Stimulated activated CD4-positive, alpha-beta T cell treated with anti-CD3 and anti-CD28 coated beads, Interleukin-1b, Interleukin-23, amount 100 ng/mL, for 1 hour (primary cell): ENCODE measurements at regions not wholly inside any gene's neighbourhood (a gene's known extent, or its start where the extent isn't known, plus 50 kb on each side); places are given as distances from the start of the nearest gene placed in this dataset.
A peak's percentile ranks its signal among the peaks of the same experiment; 100 is the strongest.
"Not testable (repeated sequence)": the region's sequence is repeated elsewhere in the genome, so short reads cannot be mapped to it uniquely, and the experiment has no call there.

Experiments used
- DNase-seq, 2 donors: peaks; one replicate each; pipeline ENCODE4 v3.0.0-alpha.2; 2020; ENCODE audit warnings: low read depth in 2 of 2

DNA sequence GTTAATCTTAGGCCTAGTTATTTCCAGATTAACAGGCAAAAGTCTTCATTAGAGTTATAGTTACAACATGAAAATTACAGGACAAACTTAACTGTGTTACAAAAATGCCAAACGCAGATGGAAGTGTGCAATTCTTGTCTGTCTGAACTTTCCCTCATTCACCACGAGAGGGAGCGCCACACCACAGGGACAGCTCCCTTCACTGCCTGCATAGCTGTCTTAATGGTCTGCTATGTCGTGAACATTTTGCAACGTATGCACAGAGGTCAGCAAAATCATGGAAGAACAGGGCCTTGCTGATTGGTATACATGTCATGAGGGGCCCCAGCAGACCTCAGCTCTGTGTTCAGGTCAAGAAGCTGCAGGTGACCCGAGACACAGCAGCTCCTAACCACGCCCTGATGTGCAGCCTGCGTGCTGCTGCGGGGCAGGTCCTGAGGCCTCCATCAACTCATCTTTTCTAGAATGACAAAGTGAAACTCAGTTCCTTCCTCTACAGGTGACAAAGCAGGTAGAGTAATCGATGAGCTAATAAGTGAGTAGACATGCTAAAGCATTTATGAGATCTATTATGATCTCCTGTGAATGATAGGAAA is 78.8 kb upstream of the ATP8B1 start:
- DNase-seq, result peak in 1 of 2 donors; percentile 23

DNA sequence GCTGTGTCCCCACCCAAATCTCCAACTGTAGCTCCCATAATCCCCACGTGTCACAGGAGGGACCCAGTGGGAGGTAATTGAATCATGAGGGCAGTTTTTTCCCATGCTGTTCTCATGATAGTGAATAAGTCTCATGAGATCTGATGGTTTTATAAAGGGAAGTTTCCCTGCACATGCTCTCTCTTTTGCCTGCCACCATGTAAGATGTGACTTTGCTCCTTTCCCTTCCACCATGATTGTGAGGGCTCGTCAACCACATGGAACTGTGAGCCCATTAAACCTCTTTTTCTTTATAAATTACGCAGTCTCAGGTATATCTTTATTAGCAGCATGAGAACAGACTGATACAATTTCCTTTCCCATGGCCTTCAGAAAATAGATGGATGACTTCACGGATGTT is 76.8 kb upstream of the ATP8B1 start:
- DNase-seq, result not testable (repeated sequence)

DNA sequence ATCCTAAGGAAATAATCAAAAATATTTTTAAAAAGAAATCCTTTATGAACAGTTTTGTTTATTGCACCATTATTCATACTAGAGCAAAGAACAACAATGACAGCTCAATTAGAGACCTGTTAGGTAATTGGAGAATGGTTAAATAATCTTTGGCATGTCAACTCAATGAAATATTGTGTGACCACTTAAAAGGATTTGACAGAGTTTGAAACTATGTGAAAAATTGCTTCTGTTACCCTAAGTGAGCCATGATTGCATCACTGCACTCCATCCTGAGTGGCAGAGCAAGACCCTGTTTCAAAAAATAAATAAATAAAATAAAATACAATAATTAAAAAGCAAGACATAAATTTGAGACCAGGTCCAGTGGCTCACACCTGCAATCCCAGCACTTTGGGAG is 66.1 kb upstream of the ATP8B1 start:
- DNase-seq, result no peak

DNA sequence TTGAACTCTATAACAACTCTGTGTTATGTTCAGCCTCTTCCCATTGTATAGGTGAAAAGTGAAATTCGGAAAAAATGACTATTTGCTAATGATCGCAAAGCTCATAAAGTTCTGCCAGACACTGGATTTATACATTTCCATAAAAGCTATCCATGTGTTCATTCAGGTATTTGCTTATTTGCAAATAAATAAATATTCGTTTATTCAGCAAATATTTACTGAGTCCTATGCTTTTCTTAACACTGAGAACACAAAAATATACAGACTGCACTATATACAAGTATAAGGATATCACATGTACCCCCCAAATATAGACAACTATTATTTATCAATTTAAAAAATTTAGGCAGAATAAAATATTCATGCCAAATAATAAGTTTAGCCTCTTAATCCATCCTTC is 63.2 kb upstream of the ATP8B1 start:
- no peak for DNase-seq

DNA sequence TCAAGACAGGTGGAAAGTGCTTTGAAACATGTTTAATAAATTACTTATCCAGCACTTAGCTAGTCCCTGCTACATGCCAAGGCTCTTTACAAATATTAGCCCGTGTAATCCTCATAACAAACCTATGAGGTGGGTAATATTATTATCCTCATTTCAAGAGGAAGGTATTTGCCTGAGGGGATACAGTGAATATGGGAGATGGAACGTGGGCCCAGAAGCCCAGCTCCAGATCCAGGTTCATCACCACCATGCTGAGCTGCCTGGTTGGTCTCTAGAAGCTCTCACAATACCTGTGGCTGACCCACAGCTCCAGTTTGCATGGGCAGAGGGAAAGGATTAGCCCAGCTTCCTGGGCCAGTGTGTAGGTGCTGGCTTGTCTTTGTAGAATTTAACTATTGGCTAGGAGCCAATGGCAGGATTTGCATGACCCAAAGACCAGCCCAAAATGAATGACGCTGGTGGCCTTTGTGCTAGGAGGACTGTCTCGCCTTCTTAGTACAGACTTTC is 61.6 kb upstream of the ATP8B1 start:
- no peak for DNase-seq

- DNase-seq, result no peak
These were observed 60.6 kb upstream of the ATP8B1 start for GRCh38 chr18:57863706-57864105.

DNA sequence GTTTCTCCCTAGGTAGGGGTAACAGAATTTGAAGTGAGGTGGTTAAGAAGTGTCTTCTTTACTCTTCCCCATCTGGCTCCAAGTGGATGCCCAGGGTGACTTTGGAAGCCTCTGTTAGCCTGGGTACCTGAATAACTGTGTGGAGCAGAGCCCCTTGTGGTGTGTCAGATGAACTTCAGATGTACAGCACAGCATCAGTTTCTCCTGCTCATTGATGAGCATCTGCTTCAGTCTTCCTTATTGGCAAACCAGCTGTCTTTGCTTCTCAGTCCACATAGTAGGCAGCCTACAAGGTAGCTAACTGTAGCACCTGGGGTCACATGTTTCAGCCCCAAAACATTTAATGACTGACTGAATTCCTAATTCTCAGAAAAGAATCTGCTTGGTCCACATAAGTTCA is 56.2 kb upstream of the ATP8B1 start:
- no peak for DNase-seq

DNA sequence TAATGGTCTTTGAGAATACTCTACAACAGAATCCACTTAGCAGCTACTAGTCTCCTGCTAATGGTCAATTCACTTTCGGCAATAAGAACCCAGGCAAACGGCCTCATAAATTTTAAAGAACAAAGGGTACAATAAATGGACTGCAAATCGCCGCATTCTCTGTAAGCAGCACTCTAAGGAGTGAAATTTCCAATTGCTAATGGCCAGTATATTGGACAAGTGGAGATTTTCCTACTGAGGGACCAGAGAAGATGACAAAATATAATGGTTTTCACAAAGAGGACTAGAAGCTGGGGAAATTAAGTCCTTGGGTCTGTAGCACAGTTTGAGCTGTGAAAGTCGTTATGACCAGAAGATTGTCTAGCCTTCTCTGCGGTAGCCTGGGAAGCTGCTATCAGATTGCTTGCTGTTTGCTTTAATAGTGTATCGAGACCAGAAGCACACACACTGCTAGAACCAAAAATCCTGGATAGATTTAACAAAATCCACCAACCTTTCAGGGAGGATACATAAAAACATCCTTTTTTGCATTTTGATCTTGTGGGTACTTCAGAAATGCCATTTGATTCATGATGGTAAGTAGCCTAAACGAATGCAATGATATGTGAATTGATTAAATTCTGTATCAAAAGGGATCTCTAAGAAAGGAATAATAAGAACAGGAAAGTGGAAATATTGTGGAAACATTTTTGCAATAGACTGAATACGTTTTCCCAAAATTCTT is 53.6 kb upstream of the ATP8B1 start:
- DNase-seq, result no peak

- DNase-seq, result no peak
These were observed 53.0 kb upstream of the ATP8B1 start for GRCh38 chr18:57856128-57856527.

DNA sequence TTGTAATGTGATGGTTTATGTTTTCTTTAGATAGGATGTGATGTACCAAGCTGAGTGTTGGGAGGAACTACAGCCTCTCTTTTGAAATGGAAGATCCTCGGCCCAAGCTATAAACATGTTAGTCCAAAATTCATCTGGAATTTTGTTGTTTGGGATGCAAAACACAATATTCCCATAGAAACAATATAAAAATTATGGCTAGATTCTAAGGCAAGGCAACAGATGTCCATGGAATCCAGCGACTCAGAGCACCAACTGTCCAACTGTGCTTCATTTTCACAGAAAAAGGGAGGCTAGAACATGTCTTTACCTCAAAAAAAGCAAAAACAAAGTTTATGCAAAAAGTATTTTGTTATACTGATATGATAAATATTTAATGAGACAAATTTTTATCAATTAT is 52.4 kb upstream of the ATP8B1 start:
- DNase-seq, result no peak

- no peak for DNase-seq
These were observed 51.6 kb upstream of the ATP8B1 start for GRCh38 chr18:57854726-57855125.

DNA sequence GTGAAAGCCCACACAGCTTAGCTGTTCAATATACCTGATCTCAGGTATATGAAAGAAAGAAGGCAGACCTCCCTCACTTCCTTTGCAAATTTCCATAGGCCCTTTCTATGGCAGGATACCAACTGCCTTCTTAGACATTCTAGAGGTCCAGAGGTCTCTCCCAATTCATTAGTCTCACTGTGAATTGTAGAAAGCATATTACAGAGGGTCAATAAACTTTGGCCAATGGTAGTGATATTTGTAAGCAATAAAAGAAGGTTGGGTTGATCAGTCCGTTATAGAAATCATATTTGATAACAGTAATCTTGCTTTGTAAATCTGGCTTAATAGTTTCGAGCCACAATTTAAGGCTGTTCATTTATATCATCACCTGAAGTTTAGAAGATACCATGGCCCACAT is 50.7 kb upstream of the ATP8B1 start:
- DNase-seq, result no peak

- DNase-seq, result no peak
These were observed 50.0 kb upstream of the ATP8B1 start for GRCh38 chr18:57853133-57853532.
